ENCODE measurements at regions not wholly inside any gene's neighbourhood (a gene's known extent, or its start where the extent isn't known, plus 50 kb on each side); places are given as distances from the start of the nearest gene placed in this dataset.

- H3K79me2 ChIP-seq (ENCODE audit: insufficient read depth, low read length) = no peaks in the 10 kb centered on the region
- H3K27me3 ChIP-seq (ENCODE audit: control insufficient read depth in 2 of 2, insufficient read depth in 2 of 2, low read length in 2 of 2) = no peaks in the 10 kb centered on the region
- H3K36me3 ChIP-seq (replicated peaks in 1 of 2; ENCODE audit: control insufficient read depth in 1 of 2, insufficient read depth in 2 of 2, low read length in 2 of 2) = no peaks in the 10 kb centered on the region
- H2AFZ ChIP-seq (ENCODE audit: insufficient read depth, low read depth, low read length, poor library complexity, severe bottlenecking) = no peak overlapping the region
- no peak overlapping the region for H3K4me3 Mint-ChIP-seq
- no peak overlapping the region for H3K27ac Mint-ChIP-seq
- H3K4me2 ChIP-seq (replicated peaks; ENCODE audit: extremely low read depth, low read length, poor library complexity, severe bottlenecking) = no peak overlapping the region
- H4K20me1 ChIP-seq (ENCODE audit: insufficient read depth, low read length) = no peaks in the 10 kb centered on the region
- H3K4me1 ChIP-seq (ENCODE audit: control insufficient read depth in 1 of 2, insufficient read depth in 2 of 2, low read length in 2 of 2) = no peaks in the 10 kb centered on the region
- H3K9ac ChIP-seq (ENCODE audit: insufficient read depth, low read length, poor library complexity, severe bottlenecking) = no peak overlapping the region
- no peaks in the 10 kb centered on the region for H3K36me3 Mint-ChIP-seq
- peaks cover 0 to 3% of the 10 kb centered on the region in 2 donors for H3K9me3 ChIP-seq (replicated peaks in 1 of 2; ENCODE audit: control insufficient read depth in 1 of 2, insufficient read depth in 1 of 2, low read length in 2 of 2)
- no peaks in the 10 kb centered on the region for H3K4me1 Mint-ChIP-seq
- TF ChIP-seq CTCF (IDR thresholded peaks at IDR 0.05) = no peak
- H3K27ac ChIP-seq (ENCODE audit: low read depth in 1 of 2, low read length in 2 of 2) = no peak overlapping the region
- DNase-seq = no peak
- intact Hi-C loops (cut with micrococcal nuclease) = no loop called here
- no peak overlapping the region for H3K4me3 ChIP-seq (replicated peaks in 1 of 3; ENCODE audit: low read depth in 2 of 3, low read length in 3 of 3)
- H3K9me3 Mint-ChIP-seq = peaks cover 0 to 2% (median 0%) of the 10 kb centered on the region in 7 donors
- WGBS (ENCODE audit: insufficient coverage) = no CpG with 5 or more reads among the region's 1 CpG
- peaks cover 0 to 1% (median 0%) of the 10 kb centered on the region in 3 donors for H3K27me3 Mint-ChIP-seq (ENCODE audit: low read depth in 3 of 3)
Measured at GRCh38 chr14:84674636-84675035, 855.3 kb upstream of the FLRT2 start.

GRCh38 chr14:84686550-84686949, 843.4 kb upstream of the FLRT2 start:
- Mint-ChIP-seq H3K4me3 (no peak overlapping the region), H3K9me3 (peaks cover 0 to 11% (median 7%) of the 10 kb centered on the region in 7 donors), H3K36me3 (no peaks in the 10 kb centered on the region), H3K4me1 (no peaks in the 10 kb centered on the region), H3K27me3 (ENCODE audit: low read depth in 3 of 3) (peaks cover 0 to 2% (median 0%) of the 10 kb centered on the region in 3 donors), H3K27ac (no peak overlapping the region)
- H3K9ac ChIP-seq (ENCODE audit: insufficient read depth, low read length, poor library complexity, severe bottlenecking) = no peak overlapping the region
- DNase-seq = no peak
- H3K27me3 ChIP-seq (ENCODE audit: control insufficient read depth in 2 of 2, insufficient read depth in 2 of 2, low read length in 2 of 2) = no peaks in the 10 kb centered on the region
- no peak overlapping the region for H2AFZ ChIP-seq (ENCODE audit: insufficient read depth, low read depth, low read length, poor library complexity, severe bottlenecking)
- H3K9me3 ChIP-seq (replicated peaks in 1 of 2; ENCODE audit: control insufficient read depth in 1 of 2, insufficient read depth in 1 of 2, low read length in 2 of 2) = peaks cover 5 to 6% of the 10 kb centered on the region in 2 donors
- H3K4me3 ChIP-seq (replicated peaks in 1 of 3; ENCODE audit: low read depth in 2 of 3, low read length in 3 of 3) = no peak overlapping the region
- no peaks in the 10 kb centered on the region for H4K20me1 ChIP-seq (ENCODE audit: insufficient read depth, low read length)
- H3K79me2 ChIP-seq (ENCODE audit: insufficient read depth, low read length) = no peaks in the 10 kb centered on the region
- H3K4me1 ChIP-seq (ENCODE audit: control insufficient read depth in 1 of 2, insufficient read depth in 2 of 2, low read length in 2 of 2) = no peaks in the 10 kb centered on the region
- no peak for TF ChIP-seq CTCF (IDR thresholded peaks at IDR 0.05)
- no peak overlapping the region for H3K27ac ChIP-seq (ENCODE audit: low read depth in 1 of 2, low read length in 2 of 2)
- WGBS (ENCODE audit: insufficient coverage) = no CpG with 5 or more reads among the region's 3 CpGs
- no peak overlapping the region for H3K4me2 ChIP-seq (replicated peaks; ENCODE audit: extremely low read depth, low read length, poor library complexity, severe bottlenecking)
- intact Hi-C loops (cut with micrococcal nuclease) = no loop called here
- H3K36me3 ChIP-seq (replicated peaks in 1 of 2; ENCODE audit: control insufficient read depth in 1 of 2, insufficient read depth in 2 of 2, low read length in 2 of 2) = no peaks in the 10 kb centered on the region

Measured in CD14-positive monocyte (primary cell).